ENCODE measurements at regions not wholly inside any gene's neighbourhood (a gene's known extent, or its start where the extent isn't known, plus 50 kb on each side); places are given as distances from the start of the nearest gene placed in this dataset.

DNA sequence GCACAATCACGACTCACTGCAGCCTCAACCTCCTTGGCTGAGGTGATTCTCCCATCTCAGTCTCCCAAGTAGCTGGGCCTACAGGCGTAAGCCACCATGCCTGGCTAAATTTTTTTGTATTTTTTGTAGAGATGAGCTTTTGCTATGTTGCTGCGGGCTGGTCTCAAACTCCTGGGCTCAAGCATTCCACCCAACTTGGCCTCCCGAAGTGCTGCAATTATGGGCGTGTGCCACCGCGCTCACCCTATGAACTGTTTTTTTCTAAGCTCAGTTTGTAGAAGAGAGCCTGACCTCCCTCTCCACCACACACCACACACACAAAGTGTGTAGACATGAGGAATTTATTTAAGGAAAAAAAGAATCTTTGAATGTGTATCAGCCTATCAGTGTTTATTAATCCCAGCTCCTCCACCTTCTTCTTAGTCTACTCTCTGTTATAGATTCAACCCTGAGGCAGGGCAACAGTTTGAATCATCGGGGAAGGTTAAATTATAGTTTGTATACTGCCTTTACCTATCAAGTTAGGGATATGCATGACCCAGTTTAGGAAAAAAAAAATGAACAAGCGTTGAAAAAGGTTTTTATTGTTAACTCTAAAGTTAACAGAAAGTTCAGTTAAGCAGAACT is 74.1 kb downstream of the PLEKHG1 start:
- TF ChIP-seq, protein P1, sequence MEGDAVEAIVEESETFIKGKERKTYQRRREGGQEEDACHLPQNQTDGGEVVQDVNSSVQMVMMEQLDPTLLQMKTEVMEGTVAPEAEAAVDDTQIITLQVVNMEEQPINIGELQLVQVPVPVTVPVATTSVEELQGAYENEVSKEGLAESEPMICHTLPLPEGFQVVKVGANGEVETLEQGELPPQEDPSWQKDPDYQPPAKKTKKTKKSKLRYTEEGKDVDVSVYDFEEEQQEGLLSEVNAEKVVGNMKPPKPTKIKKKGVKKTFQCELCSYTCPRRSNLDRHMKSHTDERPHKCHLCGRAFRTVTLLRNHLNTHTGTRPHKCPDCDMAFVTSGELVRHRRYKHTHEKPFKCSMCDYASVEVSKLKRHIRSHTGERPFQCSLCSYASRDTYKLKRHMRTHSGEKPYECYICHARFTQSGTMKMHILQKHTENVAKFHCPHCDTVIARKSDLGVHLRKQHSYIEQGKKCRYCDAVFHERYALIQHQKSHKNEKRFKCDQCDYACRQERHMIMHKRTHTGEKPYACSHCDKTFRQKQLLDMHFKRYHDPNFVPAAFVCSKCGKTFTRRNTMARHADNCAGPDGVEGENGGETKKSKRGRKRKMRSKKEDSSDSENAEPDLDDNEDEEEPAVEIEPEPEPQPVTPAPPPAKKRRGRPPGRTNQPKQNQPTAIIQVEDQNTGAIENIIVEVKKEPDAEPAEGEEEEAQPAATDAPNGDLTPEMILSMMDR (IDR thresholded peaks at IDR 0.05; ENCODE audit: low read length) = no peak
- TF ChIP-seq EZH2 (optimal IDR thresholded peaks at IDR 0.05; ENCODE audit: low read depth, low read length) = no peak
- TF ChIP-seq EZH2phosphoT487 (IDR thresholded peaks at IDR 0.05; ENCODE audit: low read length) = no peak
